Panc1 (cell line): ENCODE measurements at regions not wholly inside any gene's neighbourhood (a gene's known extent, or its start where the extent isn't known, plus 50 kb on each side); places are given as distances from the start of the nearest gene placed in this dataset.

Experiments
- ATAC-seq: fragments of 200-7000 bp; cut with Tn5 transposase; 2 replicates; pipeline ENCODE4 v1.9.1; 2020; ENCODE audit warnings: mild to moderate bottlenecking, moderate library complexity
- BruUV-seq: library from RNA; stranded (reverse); fragments of 400-500 nt; replicated peaks from 2 replicates; lab custom pipeline; 2021; lab: Mats Ljungman, UMichigan
- CTCF ChIA-PET: fragments of 300-600 bp; sonication (Branson Sonifier 250); formaldehyde crosslinking; loops from one replicate; lab custom pipeline; 2022; ENCODE audit warnings: antibody characterized with exemption; lab: Charles Lee
- POLR2A ChIA-PET: fragments of 300-600 bp; sonication (Branson Sonifier 250); formaldehyde crosslinking; loops from one replicate; lab custom pipeline; 2022; ENCODE audit warnings: antibody characterized with exemption; lab: Charles Lee
- DNase-seq: peaks from one replicate; pipeline ENCODE4 v3.0.0-alpha.2; 2010; ENCODE audit warnings: low read depth, low spot score
- H3K27ac ChIP-seq: 2 replicates; pipeline ENCODE4 v1.5.1; 2011; ENCODE audit warnings: mild to moderate bottlenecking, low read length, inconsistent platforms
- H3K27me3 ChIP-seq: fragments of 200-500 bp; sonication (Bioruptor generic); 2 replicates; pipeline ENCODE4 v1.6.0; 2014; ENCODE audit warnings: low read length, inconsistent platforms; ENCODE audit not compliant: control insufficient read depth, insufficient read depth
- H3K36me3 ChIP-seq: fragments of 200-500 bp; sonication (Bioruptor generic); 2 replicates; pipeline ENCODE4 v1.5.1; 2014; ENCODE audit warnings: inconsistent platforms, mild to moderate bottlenecking, low read length, moderate library complexity; ENCODE audit not compliant: control insufficient read depth, insufficient read depth
- H3K4me1 ChIP-seq: 2 replicates; pipeline ENCODE4 v1.5.1; 2011; ENCODE audit warnings: inconsistent platforms, mild to moderate bottlenecking, low read length, moderate library complexity; ENCODE audit not compliant: control insufficient read depth, insufficient read depth
- H3K4me3 ChIP-seq, 2 experiments: 2 replicates each; pipeline ENCODE4 v1.5.1; 2011 to 2012; ENCODE audit warnings: low read depth in 2 of 2, low read length in 2 of 2, mild to moderate bottlenecking in 2 of 2, inconsistent platforms in 1 of 2, moderate library complexity in 1 of 2
- H3K9me3 ChIP-seq: fragments of 200-500 bp; sonication (Bioruptor generic); 2 replicates; pipeline ENCODE4 v1.5.1; 2014; ENCODE audit warnings: low read depth, mild to moderate bottlenecking, inconsistent platforms, low read length, moderate library complexity; ENCODE audit not compliant: control insufficient read depth, insufficient read depth
- POLR2AphosphoS5 ChIP-seq: IDR thresholded peaks from 2 replicates; pipeline ENCODE4 v1.6.1; 2012; ENCODE audit warnings: mild to moderate bottlenecking, low read depth, low read length, moderate library complexity
- SIN3A ChIP-seq: IDR thresholded peaks from 2 replicates; pipeline ENCODE4 v1.6.1; 2012; ENCODE audit warnings: low read depth, mild to moderate bottlenecking, low read length, moderate library complexity, borderline replicate concordance; ENCODE audit not compliant: insufficient read depth
- TCF7L2 ChIP-seq: IDR thresholded peaks from 2 replicates; pipeline ENCODE4 v1.6.1; 2011; ENCODE audit warnings: mild to moderate bottlenecking, low read depth, low read length, inconsistent platforms
- in situ Hi-C: cut with HindIII; loops from 2 replicates; pipeline ENCODE4 v1.10.0; 2016; ENCODE audit warnings: low sequenced_read_pairs, low pct_unique_long_range_greater_than_20kb
- intact Hi-C: fragments of 100-400 bp; cut with micrococcal nuclease; formaldehyde crosslinking; loops from one replicate; pipeline ENCODE4 v1.10.0; 2022; ENCODE audit not compliant: unreplicated experiment
- TF ChIP-seq, protein P1 (sequence below): fragments of 450-650 bp; IDR thresholded peaks from 2 replicates; pipeline ENCODE4 v1.5.1; 2017; ENCODE audit warnings: mild to moderate bottlenecking
- TF ChIP-seq, protein P2 (sequence below), 2 experiments: IDR thresholded peaks; 2 replicates each; pipeline ENCODE4 v1.6.1; 2011 to 2012; ENCODE audit warnings: low read depth in 2 of 2, control low read depth in 1 of 2, low read length in 1 of 2, mild to moderate bottlenecking in 1 of 2, moderate library complexity in 1 of 2; ENCODE audit not compliant: insufficient read depth in 1 of 2

DNA sequence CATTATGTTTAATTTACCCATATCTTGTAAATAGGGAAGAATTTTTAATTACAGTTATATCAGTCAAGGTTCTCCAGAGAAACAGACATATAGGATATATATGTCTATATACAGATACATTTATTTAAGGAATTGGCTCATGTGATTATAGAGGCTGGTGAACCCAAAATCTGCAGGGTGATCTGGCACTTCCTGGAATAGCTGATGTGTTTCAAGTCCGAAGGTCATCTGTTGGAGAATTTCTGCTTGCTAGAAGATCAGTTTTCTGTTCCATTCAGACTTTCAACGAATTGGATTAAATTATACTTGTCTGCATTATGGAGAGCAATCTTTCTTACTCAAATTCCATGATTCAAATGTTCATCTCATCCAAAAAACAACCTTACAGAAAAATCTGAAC, 694.6 kb upstream of the DPPA4 start:
- H3K4me3 ChIP-seq = no peak overlapping the region
- H3K36me3 ChIP-seq = no peaks in the 10 kb centered on the region
- H3K9me3 ChIP-seq = no peaks in the 10 kb centered on the region
- TF ChIP-seq SIN3A (no peak), TCF7L2 (no peak), POLR2AphosphoS5 (no peak)
- TF ChIP-seq, protein P1, sequence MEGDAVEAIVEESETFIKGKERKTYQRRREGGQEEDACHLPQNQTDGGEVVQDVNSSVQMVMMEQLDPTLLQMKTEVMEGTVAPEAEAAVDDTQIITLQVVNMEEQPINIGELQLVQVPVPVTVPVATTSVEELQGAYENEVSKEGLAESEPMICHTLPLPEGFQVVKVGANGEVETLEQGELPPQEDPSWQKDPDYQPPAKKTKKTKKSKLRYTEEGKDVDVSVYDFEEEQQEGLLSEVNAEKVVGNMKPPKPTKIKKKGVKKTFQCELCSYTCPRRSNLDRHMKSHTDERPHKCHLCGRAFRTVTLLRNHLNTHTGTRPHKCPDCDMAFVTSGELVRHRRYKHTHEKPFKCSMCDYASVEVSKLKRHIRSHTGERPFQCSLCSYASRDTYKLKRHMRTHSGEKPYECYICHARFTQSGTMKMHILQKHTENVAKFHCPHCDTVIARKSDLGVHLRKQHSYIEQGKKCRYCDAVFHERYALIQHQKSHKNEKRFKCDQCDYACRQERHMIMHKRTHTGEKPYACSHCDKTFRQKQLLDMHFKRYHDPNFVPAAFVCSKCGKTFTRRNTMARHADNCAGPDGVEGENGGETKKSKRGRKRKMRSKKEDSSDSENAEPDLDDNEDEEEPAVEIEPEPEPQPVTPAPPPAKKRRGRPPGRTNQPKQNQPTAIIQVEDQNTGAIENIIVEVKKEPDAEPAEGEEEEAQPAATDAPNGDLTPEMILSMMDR = no peak
- TF ChIP-seq, protein P2, sequence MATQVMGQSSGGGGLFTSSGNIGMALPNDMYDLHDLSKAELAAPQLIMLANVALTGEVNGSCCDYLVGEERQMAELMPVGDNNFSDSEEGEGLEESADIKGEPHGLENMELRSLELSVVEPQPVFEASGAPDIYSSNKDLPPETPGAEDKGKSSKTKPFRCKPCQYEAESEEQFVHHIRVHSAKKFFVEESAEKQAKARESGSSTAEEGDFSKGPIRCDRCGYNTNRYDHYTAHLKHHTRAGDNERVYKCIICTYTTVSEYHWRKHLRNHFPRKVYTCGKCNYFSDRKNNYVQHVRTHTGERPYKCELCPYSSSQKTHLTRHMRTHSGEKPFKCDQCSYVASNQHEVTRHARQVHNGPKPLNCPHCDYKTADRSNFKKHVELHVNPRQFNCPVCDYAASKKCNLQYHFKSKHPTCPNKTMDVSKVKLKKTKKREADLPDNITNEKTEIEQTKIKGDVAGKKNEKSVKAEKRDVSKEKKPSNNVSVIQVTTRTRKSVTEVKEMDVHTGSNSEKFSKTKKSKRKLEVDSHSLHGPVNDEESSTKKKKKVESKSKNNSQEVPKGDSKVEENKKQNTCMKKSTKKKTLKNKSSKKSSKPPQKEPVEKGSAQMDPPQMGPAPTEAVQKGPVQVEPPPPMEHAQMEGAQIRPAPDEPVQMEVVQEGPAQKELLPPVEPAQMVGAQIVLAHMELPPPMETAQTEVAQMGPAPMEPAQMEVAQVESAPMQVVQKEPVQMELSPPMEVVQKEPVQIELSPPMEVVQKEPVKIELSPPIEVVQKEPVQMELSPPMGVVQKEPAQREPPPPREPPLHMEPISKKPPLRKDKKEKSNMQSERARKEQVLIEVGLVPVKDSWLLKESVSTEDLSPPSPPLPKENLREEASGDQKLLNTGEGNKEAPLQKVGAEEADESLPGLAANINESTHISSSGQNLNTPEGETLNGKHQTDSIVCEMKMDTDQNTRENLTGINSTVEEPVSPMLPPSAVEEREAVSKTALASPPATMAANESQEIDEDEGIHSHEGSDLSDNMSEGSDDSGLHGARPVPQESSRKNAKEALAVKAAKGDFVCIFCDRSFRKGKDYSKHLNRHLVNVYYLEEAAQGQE (IDR thresholded peaks at IDR 0.05; ENCODE audit: insufficient read depth in 1 of 2, low read depth in 2 of 2, low read length in 1 of 2) = no peak
- in situ Hi-C loops = no loop called here
- no TSS peak for BruUV-seq
- CTCF ChIA-PET = no interaction called here
- ATAC-seq = no peak
- intact Hi-C loops = no loop called here
- DNase-seq = no peak
- no peaks in the 10 kb centered on the region for H3K27me3 ChIP-seq
- no peak overlapping the region for H3K27ac ChIP-seq
- no peaks in the 10 kb centered on the region for H3K4me1 ChIP-seq
- POLR2A ChIA-PET = no interaction called here

DNA sequence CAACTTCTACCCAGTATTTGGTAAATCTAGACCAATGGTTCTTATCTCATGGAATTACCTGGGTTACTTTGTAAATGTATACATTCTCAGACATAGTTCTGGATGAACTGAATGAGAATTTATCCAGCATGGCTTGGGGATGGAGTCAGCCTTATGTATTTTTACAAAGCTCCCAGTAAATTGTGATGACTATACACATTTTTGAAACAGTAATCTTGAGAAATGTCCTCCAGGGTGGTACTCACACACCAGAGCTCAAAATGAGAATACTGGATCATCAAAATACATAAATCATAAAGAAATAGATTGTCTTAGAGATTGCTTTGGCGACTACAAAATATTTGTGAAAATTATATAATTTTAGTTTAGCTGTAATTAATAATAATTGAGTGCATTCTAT, 722.1 kb upstream of the DPPA4 start:
- Histone ChIP-seq H3K27me3 (no peaks in the 10 kb centered on the region), H3K36me3 (no peaks in the 10 kb centered on the region), H3K9me3 (peaks cover 2% of the 10 kb centered on the region; the same call in 1 of the 2 replicates), H3K4me1 (no peaks in the 10 kb centered on the region), H3K4me3 (no peak overlapping the region), H3K27ac (no peak overlapping the region)
- CTCF ChIA-PET = no interaction called here
- TF ChIP-seq, protein P2 (IDR thresholded peaks at IDR 0.05; ENCODE audit: insufficient read depth in 1 of 2, low read depth in 2 of 2, low read length in 1 of 2) = no peak
- TF ChIP-seq POLR2AphosphoS5 (no peak), SIN3A (no peak), TCF7L2 (no peak)
- TF ChIP-seq, protein P1 = no peak
- intact Hi-C loops = no loop called here
- ATAC-seq = no peak
- BruUV-seq = no TSS peak
- in situ Hi-C loops = no loop called here
- POLR2A ChIA-PET = no interaction called here
- no peak for DNase-seq
